ENCODE measurements at regions not wholly inside any gene's neighbourhood (a gene's known extent, or its start where the extent isn't known, plus 50 kb on each side); places are given as distances from the start of the nearest gene placed in this dataset.

DNA sequence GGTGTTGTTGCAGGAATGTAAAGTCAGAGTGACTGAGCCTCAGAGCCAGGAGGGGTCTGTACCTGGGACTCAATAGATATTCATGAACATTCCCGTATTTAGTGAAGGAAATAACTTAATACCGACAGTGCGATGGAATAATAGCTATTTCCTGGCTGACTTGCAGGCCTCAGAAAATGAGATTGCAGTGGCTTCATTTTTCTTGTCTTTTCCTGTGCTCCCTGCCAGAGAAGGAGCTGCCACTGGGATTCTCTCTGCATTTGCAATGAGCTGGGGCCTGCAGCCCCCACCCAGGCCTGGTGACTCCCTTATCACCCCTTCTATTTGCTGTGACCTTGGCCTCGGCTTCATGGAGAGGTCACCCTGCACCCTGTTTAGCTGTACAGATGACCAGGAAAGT is 173.4 kb downstream of the MIAT start:
- TF ChIP-seq, protein P1, sequence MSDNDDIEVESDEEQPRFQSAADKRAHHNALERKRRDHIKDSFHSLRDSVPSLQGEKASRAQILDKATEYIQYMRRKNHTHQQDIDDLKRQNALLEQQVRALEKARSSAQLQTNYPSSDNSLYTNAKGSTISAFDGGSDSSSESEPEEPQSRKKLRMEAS (IDR thresholded peaks at IDR 0.05; ENCODE audit: low read depth, low read length): no peak
- TF ChIP-seq, protein P2, sequence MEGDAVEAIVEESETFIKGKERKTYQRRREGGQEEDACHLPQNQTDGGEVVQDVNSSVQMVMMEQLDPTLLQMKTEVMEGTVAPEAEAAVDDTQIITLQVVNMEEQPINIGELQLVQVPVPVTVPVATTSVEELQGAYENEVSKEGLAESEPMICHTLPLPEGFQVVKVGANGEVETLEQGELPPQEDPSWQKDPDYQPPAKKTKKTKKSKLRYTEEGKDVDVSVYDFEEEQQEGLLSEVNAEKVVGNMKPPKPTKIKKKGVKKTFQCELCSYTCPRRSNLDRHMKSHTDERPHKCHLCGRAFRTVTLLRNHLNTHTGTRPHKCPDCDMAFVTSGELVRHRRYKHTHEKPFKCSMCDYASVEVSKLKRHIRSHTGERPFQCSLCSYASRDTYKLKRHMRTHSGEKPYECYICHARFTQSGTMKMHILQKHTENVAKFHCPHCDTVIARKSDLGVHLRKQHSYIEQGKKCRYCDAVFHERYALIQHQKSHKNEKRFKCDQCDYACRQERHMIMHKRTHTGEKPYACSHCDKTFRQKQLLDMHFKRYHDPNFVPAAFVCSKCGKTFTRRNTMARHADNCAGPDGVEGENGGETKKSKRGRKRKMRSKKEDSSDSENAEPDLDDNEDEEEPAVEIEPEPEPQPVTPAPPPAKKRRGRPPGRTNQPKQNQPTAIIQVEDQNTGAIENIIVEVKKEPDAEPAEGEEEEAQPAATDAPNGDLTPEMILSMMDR (IDR thresholded peaks at IDR 0.05; ENCODE audit: low read depth, low read length): no peak
- no peak for TF ChIP-seq POLR2A (IDR thresholded peaks at IDR 0.05; ENCODE audit: extremely low read depth, insufficient read length)

Measured in NB4 (cell line).